ENCODE measurements at regions not wholly inside any gene's neighbourhood (a gene's known extent, or its start where the extent isn't known, plus 50 kb on each side); places are given as distances from the start of the nearest gene placed in this dataset.

DNA sequence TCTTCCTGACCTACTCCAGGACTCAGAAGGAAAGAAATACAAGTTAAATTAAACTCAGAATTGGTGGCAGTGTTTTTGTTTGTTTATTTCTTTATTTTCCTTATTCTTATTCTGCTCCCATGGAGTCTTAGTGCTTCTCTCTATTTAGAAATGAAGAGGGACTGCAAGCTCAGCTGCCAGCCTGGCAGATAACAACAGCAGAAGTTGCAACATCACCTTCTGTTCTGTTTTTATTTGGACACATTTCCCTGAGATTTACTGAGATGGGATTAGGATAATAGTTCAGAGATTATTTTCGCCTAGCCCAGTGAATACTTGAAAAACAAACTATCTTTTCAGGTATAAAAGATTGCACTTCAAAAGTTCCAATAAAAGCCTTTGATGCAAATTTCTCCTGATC lies 70.4 kb upstream of the DTNA start:
- TF ChIP-seq, protein P1, sequence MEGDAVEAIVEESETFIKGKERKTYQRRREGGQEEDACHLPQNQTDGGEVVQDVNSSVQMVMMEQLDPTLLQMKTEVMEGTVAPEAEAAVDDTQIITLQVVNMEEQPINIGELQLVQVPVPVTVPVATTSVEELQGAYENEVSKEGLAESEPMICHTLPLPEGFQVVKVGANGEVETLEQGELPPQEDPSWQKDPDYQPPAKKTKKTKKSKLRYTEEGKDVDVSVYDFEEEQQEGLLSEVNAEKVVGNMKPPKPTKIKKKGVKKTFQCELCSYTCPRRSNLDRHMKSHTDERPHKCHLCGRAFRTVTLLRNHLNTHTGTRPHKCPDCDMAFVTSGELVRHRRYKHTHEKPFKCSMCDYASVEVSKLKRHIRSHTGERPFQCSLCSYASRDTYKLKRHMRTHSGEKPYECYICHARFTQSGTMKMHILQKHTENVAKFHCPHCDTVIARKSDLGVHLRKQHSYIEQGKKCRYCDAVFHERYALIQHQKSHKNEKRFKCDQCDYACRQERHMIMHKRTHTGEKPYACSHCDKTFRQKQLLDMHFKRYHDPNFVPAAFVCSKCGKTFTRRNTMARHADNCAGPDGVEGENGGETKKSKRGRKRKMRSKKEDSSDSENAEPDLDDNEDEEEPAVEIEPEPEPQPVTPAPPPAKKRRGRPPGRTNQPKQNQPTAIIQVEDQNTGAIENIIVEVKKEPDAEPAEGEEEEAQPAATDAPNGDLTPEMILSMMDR (IDR thresholded peaks at IDR 0.05) = no peak
- TF ChIP-seq POLR2A (IDR thresholded peaks at IDR 0.05) (no peak), POLR2AphosphoS5 (IDR thresholded peaks at IDR 0.05) (no peak)

All from breast epithelium (tissue), 3 donors.